Left hindlimb (tissue), 1 donor: ENCODE measurements at regions not wholly inside any gene's neighbourhood (a gene's known extent, or its start where the extent isn't known, plus 50 kb on each side); places are given as distances from the start of the nearest gene placed in this dataset.
"Not testable (repeated sequence)": the region's sequence is repeated elsewhere in the genome, so short reads cannot be mapped to it uniquely, and the experiment has no call there.

ENCODE experiments used
- DNase-seq: peaks from one replicate; pipeline ENCODE4 v3.0.0-alpha.2; 2018

- no peak for DNase-seq
Observed at GRCh38 chr6:81962198-81962597, 209.7 kb upstream of the TENT5A start.

- no peak for DNase-seq
Observed at GRCh38 chr6:81950877-81951276, 198.4 kb upstream of the TENT5A start.

- DNase-seq = no peak
Observed at GRCh38 chr6:81948861-81949260, 196.4 kb upstream of the TENT5A start.

- DNase-seq = not testable (repeated sequence)
Observed at GRCh38 chr6:81948196-81948595, 195.7 kb upstream of the TENT5A start.

- DNase-seq = no peak
Observed at GRCh38 chr6:81944661-81945060, 192.2 kb upstream of the TENT5A start.

- not testable (repeated sequence) for DNase-seq
Observed at GRCh38 chr6:81942842-81943241, 190.4 kb upstream of the TENT5A start.

- DNase-seq = no peak
Observed at GRCh38 chr6:81942067-81942370, 189.5 kb upstream of the TENT5A start.

- no peak for DNase-seq
Observed at GRCh38 chr6:81940451-81940985, 188.0 kb upstream of the TENT5A start.

- no peak for DNase-seq
Observed at GRCh38 chr6:81939766-81940165, 187.3 kb upstream of the TENT5A start.

- DNase-seq = no peak
Observed at GRCh38 chr6:81938991-81939732, 186.7 kb upstream of the TENT5A start.

- no peak for DNase-seq
Observed at GRCh38 chr6:81938014-81938856, 185.8 kb upstream of the TENT5A start.

GRCh38 chr6:81937296-81937937 is 184.9 kb upstream of the TENT5A start:
- DNase-seq = no peak

GRCh38 chr6:81934936-81935335 is 182.5 kb upstream of the TENT5A start:
- no peak for DNase-seq

GRCh38 chr6:81933608-81934051 is 181.1 kb upstream of the TENT5A start:
- no peak for DNase-seq

- DNase-seq = no peak
Observed at GRCh38 chr6:81933089-81933488, 180.6 kb upstream of the TENT5A start.

- DNase-seq = not testable (repeated sequence)
Observed at GRCh38 chr6:81932448-81932847, 180.0 kb upstream of the TENT5A start.

GRCh38 chr6:81929828-81930227 is 177.3 kb upstream of the TENT5A start:
- DNase-seq = peak; percentile 22

- DNase-seq = no peak
Observed at GRCh38 chr6:81925201-81925600, 172.7 kb upstream of the TENT5A start.

- no peak for DNase-seq
Observed at GRCh38 chr6:81909981-81910900, 157.8 kb upstream of the TENT5A start.

- DNase-seq = no peak
Observed at GRCh38 chr6:81909162-81909561, 156.7 kb upstream of the TENT5A start.

GRCh38 chr6:81906709-81907204 is 154.3 kb upstream of the TENT5A start:
- no peak for DNase-seq

GRCh38 chr6:81906041-81906440 is 153.6 kb upstream of the TENT5A start:
- DNase-seq = no peak
